ENCODE measurements at regions not wholly inside any gene's neighbourhood (a gene's known extent, or its start where the extent isn't known, plus 50 kb on each side); places are given as distances from the start of the nearest gene placed in this dataset.

- no peak for DNase-seq
Measured at GRCh38 chr5:4419281-4419680, 720.8 kb upstream of the ADAMTS16 start.

GRCh38 chr5:4420177-4420576 lies 720.0 kb upstream of the ADAMTS16 start:
- no peak for DNase-seq

GRCh38 chr5:4420681-4421080 lies 719.4 kb upstream of the ADAMTS16 start:
- no peak for DNase-seq

GRCh38 chr5:4422247-4422646 lies 717.9 kb upstream of the ADAMTS16 start:
- no peak for DNase-seq

- DNase-seq: no peak
Measured at GRCh38 chr5:4424895-4425294, 715.2 kb upstream of the ADAMTS16 start.

- DNase-seq: no peak
Measured at GRCh38 chr5:4440536-4440935, 699.6 kb upstream of the ADAMTS16 start.

GRCh38 chr5:4442221-4442620 lies 697.9 kb upstream of the ADAMTS16 start:
- DNase-seq: no peak

- no peak for DNase-seq
Measured at GRCh38 chr5:4447657-4448056, 692.5 kb upstream of the ADAMTS16 start.

GRCh38 chr5:4453655-4454054 lies 686.5 kb upstream of the ADAMTS16 start:
- no peak for DNase-seq

- no peak for DNase-seq
Measured at GRCh38 chr5:4479426-4479825, 660.7 kb upstream of the ADAMTS16 start.

GRCh38 chr5:4480528-4481349 lies 659.4 kb upstream of the ADAMTS16 start:
- DNase-seq: no peak

- DNase-seq: no peak
Measured at GRCh38 chr5:4487581-4487980, 652.5 kb upstream of the ADAMTS16 start.

- DNase-seq: peak; percentile 18
Measured at GRCh38 chr5:4511996-4512656, 628.0 kb upstream of the ADAMTS16 start.

- no peak for DNase-seq
Measured at GRCh38 chr5:4513381-4513780, 626.7 kb upstream of the ADAMTS16 start.

- DNase-seq: no peak
Measured at GRCh38 chr5:4514067-4514648, 626.0 kb upstream of the ADAMTS16 start.

GRCh38 chr5:4518903-4519672 lies 621.0 kb upstream of the ADAMTS16 start:
- no peak for DNase-seq

GRCh38 chr5:4520559-4520958 lies 619.6 kb upstream of the ADAMTS16 start:
- no peak for DNase-seq

- DNase-seq: no peak
Measured at GRCh38 chr5:4523038-4523437, 617.1 kb upstream of the ADAMTS16 start.

GRCh38 chr5:4531756-4532704 lies 608.1 kb upstream of the ADAMTS16 start:
- no peak for DNase-seq

GRCh38 chr5:4532705-4533080 lies 607.4 kb upstream of the ADAMTS16 start:
- DNase-seq: no peak

- DNase-seq: no peak
Measured at GRCh38 chr5:4533457-4534105, 606.5 kb upstream of the ADAMTS16 start.

Measured in hindlimb muscle (tissue), 1 donor.